Esophagus muscularis mucosa (tissue), 4 donors: ENCODE measurements at regions not wholly inside any gene's neighbourhood (a gene's known extent, or its start where the extent isn't known, plus 50 kb on each side); places are given as distances from the start of the nearest gene placed in this dataset.

Source experiments
- DNase-seq: peaks from one replicate; pipeline ENCODE4 v3.0.0-alpha.2; 2017; ENCODE audit errors: extremely low spot score
- H3K27ac ChIP-seq, 4 donors: fragments of 200-600 bp; sonication (generic); replicated peaks in 1 of 4; 1 replicate in 3 of 4; 2 replicates in 1 of 4; pipeline ENCODE4 v1.5.1; 2016 to 2019; ENCODE audit warnings: mild to moderate bottlenecking in 1 of 4
- H3K27me3 ChIP-seq, 4 donors: fragments of 200-600 bp; sonication (generic); one replicate each; pipeline versions ENCODE4 v1.5.1 to v1.6.0; 2016 to 2019
- H3K36me3 ChIP-seq, 4 donors: fragments of 200-600 bp; sonication (generic); one replicate each; pipeline ENCODE4 v1.5.1; 2016 to 2019
- H3K4me1 ChIP-seq, 4 donors: fragments of 200-600 bp; sonication (generic); one replicate each; pipeline ENCODE4 v1.5.1; 2016 to 2019
- H3K4me3 ChIP-seq, 4 donors: fragments of 200-600 bp; sonication (generic); 1 replicate in 2 of 4; 2 replicates in 2 of 4; pipeline ENCODE4 v1.5.1; 2016 to 2019; ENCODE audit warnings: mild to moderate bottlenecking in 4 of 4, moderate library complexity in 1 of 4
- H3K9me3 ChIP-seq, 4 donors: fragments of 200-600 bp; sonication (generic); 1 replicate in 3 of 4; 2 replicates in 1 of 4; pipeline ENCODE4 v1.5.1; 2016 to 2019
- CTCF ChIP-seq, 3 experiments: fragments of 200-600 bp in 2 of 3; fragments of 450-650 bp in 1 of 3; sonication (generic) in 2 of 3; IDR thresholded peaks; one replicate each; pipeline ENCODE4 v1.5.1; 2017 to 2019; ENCODE audit warnings: antibody characterized with exemption in 3 of 3, mild to moderate bottlenecking in 2 of 3, moderate library complexity in 1 of 3
- EP300 ChIP-seq: sonication (generic); formaldehyde crosslinking; IDR thresholded peaks from one replicate; pipeline ENCODE4 v1.6.1; 2017; ENCODE audit warnings: antibody characterized with exemption
- POLR2A ChIP-seq: fragments of 450-650 bp; IDR thresholded peaks from one replicate; pipeline ENCODE4 v1.6.1; 2017; ENCODE audit warnings: antibody characterized with exemption, moderate library complexity, mild to moderate bottlenecking, low read depth
- POLR2AphosphoS5 ChIP-seq, 2 donors: sonication (generic); formaldehyde crosslinking; IDR thresholded peaks; one replicate each; pipeline ENCODE4 v1.6.1; 2017; ENCODE audit warnings: antibody characterized with exemption in 2 of 2
- WGBS: methylation state at CpG from one replicate; pipeline ENCODE4 v1.1.5; 2018; 5-methylcytosine and 5-hydroxymethylcytosine counted together
- intact Hi-C: fragments of 100-400 bp; cut with DNase I; formaldehyde crosslinking; loops from one replicate; pipeline ENCODE4 v1.15.1; 2023

GRCh38 chr22:48976556-48977535, 850.8 kb downstream of the BRD1 start:
- Histone ChIP-seq H3K4me3 (no peak overlapping the region), H3K27me3 (peaks cover 0 to 74% (median 2%) of the 10 kb centered on the region in 4 donors), H3K27ac (no peak overlapping the region), H3K4me1 (no peaks in the 10 kb centered on the region), H3K36me3 (no peaks in the 10 kb centered on the region), H3K9me3 (peaks cover 0 to 5% (median 2%) of the 10 kb centered on the region in 4 donors)
- peak; percentile 85 for DNase-seq
- WGBS: 75% methylated on average over 19 of the region's 20 CpGs
- no peak for TF ChIP-seq EP300
- intact Hi-C loops: no loop called here

GRCh38 chr22:48975886-48976285, 851.8 kb downstream of the BRD1 start:
- DNase-seq: no peak
- Histone ChIP-seq H3K4me1 (no peaks in the 10 kb centered on the region), H3K4me3 (no peak overlapping the region), H3K27ac (no peak overlapping the region), H3K27me3 (peaks cover 0 to 65% (median 2%) of the 10 kb centered on the region in 4 donors), H3K9me3 (peaks cover 0 to 5% (median 2%) of the 10 kb centered on the region in 4 donors), H3K36me3 (no peaks in the 10 kb centered on the region)
- intact Hi-C loops: no loop called here
- 44% methylated on average over 3 of the region's 3 CpGs for WGBS
- TF ChIP-seq CTCF (IDR thresholded peaks at IDR 0.05) (no peak), POLR2A (no peak), POLR2AphosphoS5 (IDR thresholded peaks at IDR 0.05) (no peak), EP300 (no peak)

DNA sequence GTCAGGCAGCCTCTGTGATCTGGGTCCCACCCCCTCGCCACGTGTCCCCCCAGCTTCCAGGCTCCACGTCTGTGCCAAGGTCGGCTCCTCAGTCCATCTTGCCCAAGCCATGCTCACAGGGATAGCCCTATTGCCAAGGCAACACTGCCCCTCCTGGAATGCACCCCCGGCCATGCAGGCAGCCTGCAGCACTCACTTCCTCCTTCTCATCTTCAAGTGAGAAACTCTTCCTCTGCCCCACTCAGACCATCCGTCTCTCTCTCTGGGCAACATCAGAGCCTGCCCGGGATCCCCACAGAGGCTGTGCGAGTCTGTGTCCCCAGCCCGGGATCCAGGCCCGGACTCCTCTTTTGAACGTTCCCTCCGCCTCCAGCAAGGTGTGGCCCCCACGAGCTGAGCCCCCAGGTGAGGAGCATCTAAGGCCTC, 852.3 kb downstream of the BRD1 start:
- H3K9me3 ChIP-seq: peaks cover 0 to 5% (median 2%) of the 10 kb centered on the region in 4 donors
- DNase-seq: peak; percentile 82
- no peak overlapping the region for H3K27ac ChIP-seq
- no peak overlapping the region for H3K4me3 ChIP-seq
- intact Hi-C loops: no loop called here
- TF ChIP-seq CTCF (IDR thresholded peaks at IDR 0.05): no peak
- TF ChIP-seq EP300: no peak
- no peak for TF ChIP-seq POLR2A
- TF ChIP-seq POLR2AphosphoS5 (IDR thresholded peaks at IDR 0.05): no peak
- no peaks in the 10 kb centered on the region for H3K36me3 ChIP-seq
- 81% methylated on average over 13 of the region's 13 CpGs for WGBS
- no peaks in the 10 kb centered on the region for H3K4me1 ChIP-seq
- peaks cover 0 to 59% (median 2%) of the 10 kb centered on the region in 4 donors for H3K27me3 ChIP-seq

DNA sequence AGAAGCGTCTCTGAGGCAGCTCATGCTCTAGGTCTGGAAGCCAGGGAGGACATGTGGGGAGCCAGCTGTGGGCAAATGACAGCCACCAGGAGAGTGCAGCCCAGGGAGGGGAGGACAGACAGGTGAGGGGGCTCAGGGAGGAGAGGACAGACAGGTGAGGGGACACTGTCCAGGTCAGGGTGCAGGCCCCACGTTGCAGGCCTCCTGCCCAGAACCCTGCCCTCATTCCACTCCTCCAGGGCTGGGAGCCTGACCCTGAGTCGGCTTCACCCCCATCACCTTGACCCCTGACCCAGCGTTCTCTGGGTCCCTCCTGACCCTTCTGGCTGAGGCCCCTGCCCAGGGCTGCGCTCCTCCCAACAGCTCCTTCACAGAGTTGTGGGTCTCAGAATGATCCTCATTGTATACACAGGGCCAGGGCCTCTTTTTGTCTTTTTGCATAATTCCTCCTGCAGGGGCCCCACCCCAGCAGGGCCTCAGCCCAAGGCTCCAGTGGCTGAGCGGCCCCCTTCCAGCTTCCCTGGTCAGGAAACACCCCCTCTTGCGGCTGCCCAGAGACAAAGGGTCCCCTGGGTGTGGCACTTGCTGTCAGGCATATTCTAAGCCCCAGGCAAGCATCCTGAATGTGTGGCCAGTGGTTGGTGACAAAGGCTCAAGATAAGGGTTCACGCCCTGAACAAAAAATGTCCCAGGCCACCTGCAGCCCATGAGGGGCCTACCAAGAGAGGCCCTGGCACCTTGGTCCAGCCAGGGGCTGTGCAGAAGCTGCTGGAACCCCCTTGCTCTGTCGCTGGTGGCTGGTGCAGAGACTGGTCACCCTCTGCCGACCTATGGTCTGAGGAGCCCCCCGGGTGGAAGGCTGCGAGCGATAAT, 853.0 kb downstream of the BRD1 start:
- WGBS: 73% methylated on average over 5 of the region's 13 CpGs
- TF ChIP-seq POLR2A: no peak
- Histone ChIP-seq H3K9me3 (peaks cover 0 to 5% (median 2%) of the 10 kb centered on the region in 4 donors), H3K27ac (no peak overlapping the region), H3K36me3 (no peaks in the 10 kb centered on the region), H3K4me1 (no peaks in the 10 kb centered on the region), H3K4me3 (no peak overlapping the region), H3K27me3 (peaks cover 0 to 57% (median 2%) of the 10 kb centered on the region in 4 donors)
- intact Hi-C loops: no loop called here
- peak; percentile 85 for DNase-seq

GRCh38 chr22:48973694-48974041, 854.0 kb downstream of the BRD1 start:
- 75% methylated on average over 8 of the region's 8 CpGs for WGBS
- no peaks in the 10 kb centered on the region for H3K4me1 ChIP-seq
- no peaks in the 10 kb centered on the region for H3K9me3 ChIP-seq
- H3K27ac ChIP-seq: no peak overlapping the region
- H3K4me3 ChIP-seq: no peak overlapping the region
- intact Hi-C loops: no loop called here
- peaks cover 0 to 57% (median 2%) of the 10 kb centered on the region in 4 donors for H3K27me3 ChIP-seq
- DNase-seq: no peak
- TF ChIP-seq CTCF (IDR thresholded peaks at IDR 0.05): no peak
- TF ChIP-seq EP300: no peak
- TF ChIP-seq POLR2A: no peak
- no peak for TF ChIP-seq POLR2AphosphoS5 (IDR thresholded peaks at IDR 0.05)
- no peaks in the 10 kb centered on the region for H3K36me3 ChIP-seq
